Ovary (tissue), 7 donors: ENCODE measurements at regions not wholly inside any gene's neighbourhood (a gene's known extent, or its start where the extent isn't known, plus 50 kb on each side); places are given as distances from the start of the nearest gene placed in this dataset.
"Not testable (repeated sequence)": the region's sequence is repeated elsewhere in the genome, so short reads cannot be mapped to it uniquely, and the experiment has no call there.

Experiments used
- DNase-seq, 5 donors: peaks; one replicate each; pipeline ENCODE4 v3.0.0-alpha.2; 2019 to 2020
- H3K27ac ChIP-seq, 2 donors: fragments of 200-600 bp; one replicate each; pipeline versions ENCODE4 v1.5.1 to v1.8.0; 2019 to 2022
- H3K27me3 ChIP-seq: fragments of 200-600 bp; one replicate; pipeline ENCODE4 v1.8.0; 2022
- H3K36me3 ChIP-seq: fragments of 200-600 bp; sonication (generic); one replicate; pipeline ENCODE4 v1.5.1; 2019
- H3K4me1 ChIP-seq: one replicate; pipeline ENCODE4 v1.8.1; 2013; ENCODE audit warnings: mild to moderate bottlenecking, moderate library complexity; ENCODE audit not compliant: insufficient read depth
- H3K4me3 ChIP-seq: fragments of 200-600 bp; sonication (generic); one replicate; pipeline ENCODE4 v1.5.1; 2017
- H3K9me3 ChIP-seq, 2 donors: fragments of 200-600 bp in 1 of 2; sonication (generic) in 1 of 2; one replicate each; pipeline versions ENCODE4 v1.5.1 to v1.8.1; 2013 to 2019; ENCODE audit warnings: mild to moderate bottlenecking in 1 of 2, moderate library complexity in 1 of 2
- EP300 ChIP-seq: sonication (generic); formaldehyde crosslinking; IDR thresholded peaks from one replicate; pipeline ENCODE4 v1.6.1; 2017; ENCODE audit warnings: antibody characterized with exemption
- POLR2A ChIP-seq: fragments of 450-650 bp; IDR thresholded peaks from one replicate; pipeline ENCODE4 v1.6.1; 2017; ENCODE audit warnings: antibody characterized with exemption, mild to moderate bottlenecking, moderate library complexity
- WGBS, 3 donors: extraction: QIAGEN DNeasy Blood & Tissue Kit in 1 of 3; methylation state at CpG; one replicate each; pipeline versions ENCODE4 v1.1.5 to v1.1.7; 2013 to 2017; 5-methylcytosine and 5-hydroxymethylcytosine counted together
- intact Hi-C, 4 donors: fragments of 100-400 bp; cut with DNase I; formaldehyde crosslinking; loops; one replicate each; pipeline versions ENCODE4 v1.11.0 to v1.15.1; 2022 to 2023
- TF ChIP-seq, protein P1 (sequence below), 3 donors: fragments of 450-650 bp in 2 of 3; fragments of 200-600 bp in 1 of 3; IDR thresholded peaks; one replicate each; pipeline versions ENCODE4 v1.5.1 to v1.8.0; 2016 to 2022; ENCODE audit warnings: antibody characterized with exemption in 3 of 3, mild to moderate bottlenecking in 1 of 3
- donor health status: DM: no; HTN: no; CAD: no; lungs with moderate emphysema.
- donor health status: DM: no; HTN: no; CAD: no.
- donor health status: Bipolar disorder and iron deficiency.
- donor health status: DM: no; HTN: no; CAD: no.
- donor health status: DM: yes; HTN: yes; CAD: no.

DNA sequence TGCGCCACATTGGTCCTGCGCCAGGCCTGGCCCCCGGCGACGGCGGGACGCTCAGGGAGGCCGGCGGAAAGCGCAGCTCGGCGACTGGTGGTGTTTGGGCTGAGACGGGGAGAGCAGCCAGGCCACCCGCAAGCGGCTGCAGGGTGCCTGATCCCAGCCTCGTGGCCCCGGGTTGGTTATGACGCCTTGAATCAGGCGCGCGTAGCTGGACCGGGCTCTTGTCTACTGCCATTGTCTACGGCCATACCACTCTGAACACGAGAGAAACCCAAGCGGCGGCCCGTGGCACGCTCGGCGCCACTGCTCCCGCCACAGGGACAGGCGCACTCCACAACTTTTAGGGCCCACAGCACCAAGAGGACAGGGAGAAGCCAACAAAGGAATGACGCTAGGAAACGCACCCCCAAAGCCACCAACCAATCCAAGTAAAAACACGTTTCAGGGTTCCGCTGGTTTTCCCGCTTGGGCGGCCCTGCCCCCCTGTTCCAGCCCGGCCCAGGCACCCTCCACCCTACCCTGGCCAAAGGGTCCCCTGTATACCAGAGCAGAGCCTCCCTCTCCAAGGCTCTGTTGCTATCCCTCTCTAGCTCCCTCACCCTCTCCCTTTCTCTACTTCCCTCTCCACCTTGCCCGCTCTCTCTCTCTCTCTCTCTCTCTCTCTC is 1849.3 kb upstream of the DEFB115 start:
- intact Hi-C loops, result no loop called here
- H3K4me1 ChIP-seq, result no peaks in the 10 kb centered on the region
- no peak overlapping the region for H3K4me3 ChIP-seq
- no peaks in the 10 kb centered on the region for H3K9me3 ChIP-seq
- TF ChIP-seq POLR2A (no peak), EP300 (no peak)
- TF ChIP-seq, protein P1, sequence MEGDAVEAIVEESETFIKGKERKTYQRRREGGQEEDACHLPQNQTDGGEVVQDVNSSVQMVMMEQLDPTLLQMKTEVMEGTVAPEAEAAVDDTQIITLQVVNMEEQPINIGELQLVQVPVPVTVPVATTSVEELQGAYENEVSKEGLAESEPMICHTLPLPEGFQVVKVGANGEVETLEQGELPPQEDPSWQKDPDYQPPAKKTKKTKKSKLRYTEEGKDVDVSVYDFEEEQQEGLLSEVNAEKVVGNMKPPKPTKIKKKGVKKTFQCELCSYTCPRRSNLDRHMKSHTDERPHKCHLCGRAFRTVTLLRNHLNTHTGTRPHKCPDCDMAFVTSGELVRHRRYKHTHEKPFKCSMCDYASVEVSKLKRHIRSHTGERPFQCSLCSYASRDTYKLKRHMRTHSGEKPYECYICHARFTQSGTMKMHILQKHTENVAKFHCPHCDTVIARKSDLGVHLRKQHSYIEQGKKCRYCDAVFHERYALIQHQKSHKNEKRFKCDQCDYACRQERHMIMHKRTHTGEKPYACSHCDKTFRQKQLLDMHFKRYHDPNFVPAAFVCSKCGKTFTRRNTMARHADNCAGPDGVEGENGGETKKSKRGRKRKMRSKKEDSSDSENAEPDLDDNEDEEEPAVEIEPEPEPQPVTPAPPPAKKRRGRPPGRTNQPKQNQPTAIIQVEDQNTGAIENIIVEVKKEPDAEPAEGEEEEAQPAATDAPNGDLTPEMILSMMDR (IDR thresholded peaks at IDR 0.05), result no peak
- no peak for DNase-seq
- H3K27ac ChIP-seq, result no peak overlapping the region
- no peaks in the 10 kb centered on the region for H3K27me3 ChIP-seq
- H3K36me3 ChIP-seq, result no peaks in the 10 kb centered on the region
- WGBS, 3 donors, result 47 to 61% (median 50%) methylated on average over 38 to 40 of the region's 40 CpGs

DNA sequence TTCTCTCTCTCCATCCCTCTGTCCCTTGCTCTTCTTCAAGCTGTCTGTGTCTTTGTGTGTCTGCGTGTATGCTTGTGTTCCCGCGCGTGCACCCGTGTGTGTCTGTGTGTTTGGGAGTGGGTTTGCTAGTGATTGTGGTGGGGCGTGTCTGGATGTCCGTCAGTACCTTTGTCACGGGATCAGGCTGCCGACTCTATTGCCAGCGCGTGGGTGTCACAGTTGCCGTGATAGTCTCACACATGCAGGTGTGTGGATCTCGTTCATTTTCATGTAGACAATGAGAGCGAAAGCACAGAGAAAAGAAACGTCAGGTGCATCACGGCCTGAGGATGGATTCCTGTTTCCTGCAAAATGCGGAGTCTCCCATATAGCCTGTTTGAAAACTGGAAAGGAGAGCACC is 1848.8 kb upstream of the DEFB115 start:
- H3K4me1 ChIP-seq, H3K27me3 ChIP-seq, H3K9me3 ChIP-seq, H3K27ac ChIP-seq, DNase-seq, H3K36me3 ChIP-seq, H3K4me3 ChIP-seq, intact Hi-C loops: not testable (repeated sequence)
- WGBS, 3 donors, result 54 to 66% (median 64%) methylated on average over 17 of the region's 17 CpGs

DNA sequence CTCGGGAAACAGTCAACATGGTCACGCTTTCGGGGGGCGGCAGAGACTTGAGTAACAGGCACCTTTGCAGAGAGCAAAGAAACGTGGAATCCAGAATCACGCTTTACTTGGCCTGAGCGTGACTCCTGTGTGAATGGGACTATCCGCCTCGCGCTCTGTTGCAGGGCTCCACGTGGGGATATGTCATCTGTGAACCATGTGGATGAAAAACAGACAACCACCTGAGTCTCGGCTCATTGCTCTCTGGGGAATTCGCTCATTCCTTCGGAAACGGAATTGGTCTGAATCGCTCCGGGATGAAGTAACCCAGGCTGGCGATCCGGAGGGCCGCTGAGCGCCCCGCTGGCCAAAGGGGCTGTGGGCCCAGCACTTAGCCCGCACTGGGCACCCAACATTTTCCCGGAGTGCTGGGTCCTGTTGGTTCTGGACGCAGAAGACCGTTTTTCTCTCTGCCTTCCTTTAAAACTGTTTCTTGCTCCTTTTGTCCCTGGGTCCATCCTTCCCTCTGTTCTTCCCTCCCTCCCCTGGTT is 1848.2 kb upstream of the DEFB115 start:
- H3K27ac ChIP-seq, H3K36me3 ChIP-seq, H3K27me3 ChIP-seq, H3K9me3 ChIP-seq, H3K4me3 ChIP-seq, H3K4me1 ChIP-seq, intact Hi-C loops, DNase-seq: not testable (repeated sequence)
- 48 to 62% (median 57%) methylated on average over 26 of the region's 26 CpGs for WGBS, 3 donors

DNA sequence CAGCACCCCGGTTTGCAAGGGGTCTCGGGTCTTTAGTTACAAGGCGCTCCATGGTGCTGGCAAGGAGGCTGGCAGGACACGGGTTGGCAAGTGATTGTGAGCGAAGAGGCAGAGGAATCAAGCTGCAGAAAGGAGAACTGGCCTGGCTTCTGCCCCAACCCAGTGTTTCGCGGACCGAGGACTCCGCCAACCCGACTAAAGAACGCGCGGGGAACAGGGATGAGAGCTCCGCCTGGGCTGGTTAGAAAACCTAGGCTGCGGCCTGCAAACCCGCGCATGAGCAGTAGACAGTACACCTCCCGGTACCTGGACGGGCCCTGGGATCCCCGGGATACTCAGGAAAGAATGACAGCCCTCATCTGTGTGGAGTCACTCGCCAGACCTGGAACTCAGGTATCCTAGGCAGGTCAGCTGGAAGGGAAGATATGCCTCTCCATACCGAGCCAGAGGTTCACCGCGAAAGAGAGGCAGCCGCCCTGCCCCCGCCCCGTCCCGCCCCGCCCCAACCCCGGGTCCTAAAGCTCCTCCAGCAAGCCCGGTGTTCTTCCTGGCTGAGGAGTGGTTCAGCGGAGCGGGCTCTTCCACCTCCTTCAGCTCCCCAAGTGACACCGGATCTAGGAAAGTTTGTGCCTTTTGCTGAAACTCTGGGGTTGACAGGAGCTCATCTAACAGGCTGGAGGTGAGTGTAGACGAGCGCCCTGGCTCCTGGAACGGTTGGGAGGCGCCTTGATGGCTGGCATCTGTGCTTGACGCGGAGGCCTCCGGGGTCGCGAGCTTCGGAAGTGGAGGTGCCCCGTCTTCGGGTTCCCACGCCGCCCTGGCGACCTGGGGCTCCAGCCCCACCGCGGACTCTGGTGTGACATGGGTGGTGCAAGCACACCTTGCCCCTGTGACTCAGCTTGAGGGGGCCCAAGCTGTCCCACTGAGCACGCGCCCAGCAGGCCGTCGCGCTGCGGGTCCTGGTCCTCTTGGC is 1847.3 kb upstream of the DEFB115 start:
- Histone ChIP-seq H3K4me3 (no peak overlapping the region), H3K4me1 (no peaks in the 10 kb centered on the region), H3K36me3 (no peaks in the 10 kb centered on the region), H3K9me3 (no peaks in the 10 kb centered on the region), H3K27me3 (no peaks in the 10 kb centered on the region), H3K27ac (no peak overlapping the region)
- TF ChIP-seq, protein P1 (IDR thresholded peaks at IDR 0.05), result no peak
- TF ChIP-seq POLR2A, result no peak
- TF ChIP-seq EP300, result no peak
- intact Hi-C loops, result no loop called here
- WGBS, 3 donors, result 45 to 57% (median 52%) methylated on average over 53 to 57 of the region's 57 CpGs
- no peak for DNase-seq

DNA sequence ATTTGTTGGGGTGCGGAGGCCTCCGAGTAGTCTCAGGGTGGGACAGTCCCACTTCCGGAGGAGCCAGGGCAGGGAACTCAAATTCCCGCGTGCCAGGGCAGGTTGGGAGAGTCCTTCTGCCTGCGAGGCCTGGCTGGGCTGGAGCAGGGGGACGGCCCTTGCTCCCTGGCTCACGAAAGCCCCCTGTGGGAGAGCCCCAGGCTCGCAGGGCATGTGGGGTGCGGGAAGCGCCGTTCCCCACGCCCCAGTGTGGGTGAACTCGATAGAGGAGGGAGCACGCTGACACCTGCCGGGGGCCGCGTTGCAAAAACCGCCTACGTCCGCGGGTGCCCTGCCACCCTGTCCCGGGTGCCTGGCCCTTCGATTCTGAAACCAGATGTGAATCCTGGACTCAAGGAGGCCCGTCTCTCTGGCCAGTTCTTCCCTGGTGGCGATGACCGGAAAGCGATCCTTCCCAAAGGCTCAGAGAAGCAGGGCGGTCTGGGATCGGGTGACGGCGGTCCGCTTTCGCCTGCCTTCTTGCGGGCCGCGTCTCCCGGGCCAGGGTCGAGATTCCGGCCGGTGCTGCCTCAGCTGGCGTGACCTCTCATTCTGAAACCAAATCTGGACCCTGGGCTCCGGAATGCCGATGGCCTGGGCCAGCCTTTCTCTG is 1846.5 kb upstream of the DEFB115 start:
- TF ChIP-seq POLR2A (no peak), EP300 (no peak)
- TF ChIP-seq, protein P1 (IDR thresholded peaks at IDR 0.05), result no peak
- 48 to 59% (median 57%) methylated on average over 43 to 44 of the region's 44 CpGs for WGBS, 3 donors
- Histone ChIP-seq H3K27me3 (no peaks in the 10 kb centered on the region), H3K9me3 (no peaks in the 10 kb centered on the region), H3K36me3 (no peaks in the 10 kb centered on the region), H3K27ac (no peak overlapping the region), H3K4me1 (no peaks in the 10 kb centered on the region), H3K4me3 (no peak overlapping the region)
- intact Hi-C loops, result no loop called here
- no peak for DNase-seq

DNA sequence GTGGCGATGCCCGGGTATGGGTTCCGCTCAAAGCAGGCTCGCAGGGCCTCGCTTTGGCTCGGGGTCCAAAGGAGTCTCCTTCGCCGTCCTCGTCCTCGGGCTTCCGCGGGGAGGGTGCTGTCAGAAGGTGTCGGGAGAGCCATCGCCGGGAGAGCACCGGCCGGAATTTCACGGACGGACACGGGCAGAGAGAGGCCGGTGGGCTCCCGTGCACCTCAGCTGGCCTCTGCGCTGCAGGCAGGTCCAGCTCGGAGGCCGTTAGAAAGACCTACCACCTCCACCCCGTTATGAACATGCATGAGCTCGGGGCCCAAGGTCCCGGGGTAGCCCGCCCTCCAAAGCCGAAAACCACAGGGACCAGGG is 1846.0 kb upstream of the DEFB115 start:
- DNase-seq, H3K36me3 ChIP-seq, intact Hi-C loops, H3K4me1 ChIP-seq, H3K4me3 ChIP-seq, H3K9me3 ChIP-seq, H3K27ac ChIP-seq, H3K27me3 ChIP-seq: not testable (repeated sequence)
- 54 to 67% (median 64%) methylated on average over 30 of the region's 30 CpGs for WGBS, 3 donors
